ENCODE measurements at regions not wholly inside any gene's neighbourhood (a gene's known extent, or its start where the extent isn't known, plus 50 kb on each side); places are given as distances from the start of the nearest gene placed in this dataset.

GRCh38 chr9:90385146-90385545 is 257.5 kb downstream of the DIRAS2 start:
- TF ChIP-seq POLR2A (IDR thresholded peaks at IDR 0.05; ENCODE audit: low read length) (no peak), GATA1 (IDR thresholded peaks at IDR 0.05; ENCODE audit: low read depth, low read length) (no peak)
